ENCODE measurements at regions not wholly inside any gene's neighbourhood (a gene's known extent, or its start where the extent isn't known, plus 50 kb on each side); places are given as distances from the start of the nearest gene placed in this dataset.

DNA sequence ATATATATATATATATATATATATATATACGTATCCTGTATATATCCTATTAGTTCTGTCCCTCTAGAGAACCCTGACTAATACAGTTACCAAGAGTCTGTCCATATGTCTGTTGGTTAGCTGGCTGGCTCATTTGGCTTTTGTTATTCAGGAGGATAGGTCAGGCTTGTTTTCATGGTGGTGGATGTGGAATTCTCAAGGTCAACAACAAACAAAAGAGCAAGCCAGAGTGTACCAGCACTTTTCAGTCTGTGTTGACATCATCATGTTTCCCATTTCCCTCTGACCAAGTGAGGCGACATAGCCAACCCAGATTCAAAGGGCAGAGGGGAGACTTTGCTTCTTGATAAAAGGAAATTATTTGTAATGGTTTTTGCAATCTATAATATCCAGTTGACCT is 88.5 kb upstream of the PTCHD4 start:
- no peaks in the 10 kb centered on the region for H3F3A ChIP-seq (ENCODE audit: insufficient read depth, low read depth)
- no peak for DNase-seq
- no peaks in the 10 kb centered on the region for H3K4me1 ChIP-seq (replicated peaks; ENCODE audit: insufficient read depth)
- ChIA-PET POLR2A (ENCODE audit: unreplicated experiment) (interaction anchor here (0.6 kb wide), 1 partner anchor 31 kb away, joined by 5 read pairs; no protein-coding TSS in a partner anchor), CTCF (no interaction called here)
- no peak overlapping the region for H3K4me3 ChIP-seq
- BruUV-seq (replicated peaks) = no TSS peak
- H3K36me3 ChIP-seq (ENCODE audit: low read depth) = no peaks in the 10 kb centered on the region
- no peaks in the 10 kb centered on the region for H3K27me3 ChIP-seq (ENCODE audit: insufficient read depth, low read depth)
- no peaks in the 10 kb centered on the region for H4K20me1 ChIP-seq (ENCODE audit: insufficient read depth)
- intact Hi-C loops (cut with micrococcal nuclease; ENCODE audit: unreplicated experiment) = no loop called here
- H3K4me2 ChIP-seq = no peak overlapping the region
- no peaks in the 10 kb centered on the region; the same call in 1 of the 2 replicates for H3K9me3 ChIP-seq (ENCODE audit: insufficient read depth, low read depth)
- no peak for TF ChIP-seq EZH2 (IDR thresholded peaks at IDR 0.05; ENCODE audit: low read depth)
- TF ChIP-seq, protein P1, sequence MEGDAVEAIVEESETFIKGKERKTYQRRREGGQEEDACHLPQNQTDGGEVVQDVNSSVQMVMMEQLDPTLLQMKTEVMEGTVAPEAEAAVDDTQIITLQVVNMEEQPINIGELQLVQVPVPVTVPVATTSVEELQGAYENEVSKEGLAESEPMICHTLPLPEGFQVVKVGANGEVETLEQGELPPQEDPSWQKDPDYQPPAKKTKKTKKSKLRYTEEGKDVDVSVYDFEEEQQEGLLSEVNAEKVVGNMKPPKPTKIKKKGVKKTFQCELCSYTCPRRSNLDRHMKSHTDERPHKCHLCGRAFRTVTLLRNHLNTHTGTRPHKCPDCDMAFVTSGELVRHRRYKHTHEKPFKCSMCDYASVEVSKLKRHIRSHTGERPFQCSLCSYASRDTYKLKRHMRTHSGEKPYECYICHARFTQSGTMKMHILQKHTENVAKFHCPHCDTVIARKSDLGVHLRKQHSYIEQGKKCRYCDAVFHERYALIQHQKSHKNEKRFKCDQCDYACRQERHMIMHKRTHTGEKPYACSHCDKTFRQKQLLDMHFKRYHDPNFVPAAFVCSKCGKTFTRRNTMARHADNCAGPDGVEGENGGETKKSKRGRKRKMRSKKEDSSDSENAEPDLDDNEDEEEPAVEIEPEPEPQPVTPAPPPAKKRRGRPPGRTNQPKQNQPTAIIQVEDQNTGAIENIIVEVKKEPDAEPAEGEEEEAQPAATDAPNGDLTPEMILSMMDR (conservative IDR thresholded peaks at IDR 0.05) = no peak
- H3K27ac ChIP-seq = no peak overlapping the region
- H2AFZ ChIP-seq = no peak overlapping the region
- no peaks in the 10 kb centered on the region for H3K79me2 ChIP-seq (ENCODE audit: low read depth)
- H3K9me2 ChIP-seq (ENCODE audit: insufficient read depth) = no peaks in the 10 kb centered on the region

DNA sequence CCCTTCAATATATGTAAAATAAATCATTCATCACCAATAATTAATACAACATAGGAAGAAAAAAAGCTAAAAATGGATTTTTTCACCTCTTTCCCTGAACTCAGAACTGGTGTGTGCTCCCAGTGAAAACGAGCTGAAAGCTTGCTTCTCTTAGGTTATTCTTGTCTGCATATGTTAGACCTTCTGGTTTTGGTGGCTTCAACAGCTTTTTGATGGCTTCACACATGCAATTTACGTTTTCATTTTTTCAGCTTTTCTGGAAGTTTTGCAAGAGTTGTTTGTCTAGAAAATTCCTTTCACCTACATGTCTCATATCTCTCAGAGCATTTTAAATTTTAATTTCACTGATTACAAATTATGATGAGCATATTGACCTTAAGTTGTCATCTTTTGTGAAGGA is 86.9 kb upstream of the PTCHD4 start:
- no peaks in the 10 kb centered on the region for H3K9me2 ChIP-seq (ENCODE audit: insufficient read depth)
- ChIA-PET CTCF (no interaction called here), POLR2A (ENCODE audit: unreplicated experiment) (interaction anchor here (0.6 kb wide), 1 partner anchor 343 kb away, joined by 4 read pairs; no protein-coding TSS in a partner anchor)
- no peak for TF ChIP-seq EZH2 (IDR thresholded peaks at IDR 0.05; ENCODE audit: low read depth)
- H3K9me3 ChIP-seq (ENCODE audit: insufficient read depth, low read depth) = no peaks in the 10 kb centered on the region; the same call in 1 of the 2 replicates
- intact Hi-C loops (cut with micrococcal nuclease; ENCODE audit: unreplicated experiment) = no loop called here
- no peaks in the 10 kb centered on the region for H4K20me1 ChIP-seq (ENCODE audit: insufficient read depth)
- no peaks in the 10 kb centered on the region for H3K27me3 ChIP-seq (ENCODE audit: insufficient read depth, low read depth)
- no peak overlapping the region for H2AFZ ChIP-seq
- DNase-seq = no peak
- no peaks in the 10 kb centered on the region for H3K4me1 ChIP-seq (replicated peaks; ENCODE audit: insufficient read depth)
- no peak overlapping the region for H3K4me3 ChIP-seq
- H3F3A ChIP-seq (ENCODE audit: insufficient read depth, low read depth) = no peaks in the 10 kb centered on the region
- no peaks in the 10 kb centered on the region for H3K79me2 ChIP-seq (ENCODE audit: low read depth)
- no peak overlapping the region for H3K4me2 ChIP-seq
- H3K27ac ChIP-seq = no peak overlapping the region
- no peaks in the 10 kb centered on the region for H3K36me3 ChIP-seq (ENCODE audit: low read depth)
- BruUV-seq (replicated peaks) = no TSS peak

DNA sequence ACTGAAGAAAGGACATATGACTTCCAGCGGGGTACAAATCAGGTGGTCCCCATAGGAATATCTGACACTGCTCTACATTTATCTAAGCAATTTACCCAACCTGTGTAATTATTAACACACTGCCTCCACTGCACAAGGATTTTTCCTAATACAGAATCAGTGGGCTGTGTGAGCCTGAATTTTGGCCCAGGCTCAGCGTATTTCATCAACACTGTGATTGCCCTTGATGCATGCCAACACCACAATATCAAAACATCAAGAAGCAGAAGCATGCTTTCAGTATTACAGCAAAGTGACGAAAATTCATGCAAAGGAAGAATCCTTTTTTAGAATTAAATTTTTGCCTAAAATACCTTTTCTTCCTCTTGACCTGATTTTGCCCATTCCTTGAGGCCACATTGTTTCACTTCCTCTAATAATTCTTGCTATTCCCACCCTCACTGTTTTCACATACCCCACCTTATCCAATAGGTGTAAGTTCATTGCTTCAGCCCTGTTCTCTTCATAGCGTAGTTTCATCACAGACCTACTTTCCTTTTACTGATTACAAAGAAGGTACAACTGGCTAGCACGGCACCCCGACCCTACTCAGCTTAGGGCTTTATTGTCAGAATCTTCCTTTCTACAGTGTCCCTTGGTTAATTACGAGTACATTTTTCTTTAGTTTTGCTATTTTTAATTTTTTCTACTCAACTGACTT is 83.7 kb upstream of the PTCHD4 start:
- H3K27ac ChIP-seq = no peak overlapping the region
- no peak overlapping the region for H3K4me3 ChIP-seq
- no peaks in the 10 kb centered on the region for H4K20me1 ChIP-seq (ENCODE audit: insufficient read depth)
- H3K9me2 ChIP-seq (ENCODE audit: insufficient read depth) = no peaks in the 10 kb centered on the region
- no peaks in the 10 kb centered on the region for H3K27me3 ChIP-seq (ENCODE audit: insufficient read depth, low read depth)
- DNase-seq = no peak
- no peak for TF ChIP-seq EZH2 (IDR thresholded peaks at IDR 0.05; ENCODE audit: low read depth)
- TF ChIP-seq, protein P1 (conservative IDR thresholded peaks at IDR 0.05) = no peak
- H2AFZ ChIP-seq = no peak overlapping the region
- H3K36me3 ChIP-seq (ENCODE audit: low read depth) = no peaks in the 10 kb centered on the region
- H3K79me2 ChIP-seq (ENCODE audit: low read depth) = no peaks in the 10 kb centered on the region
- H3K4me2 ChIP-seq = no peak overlapping the region
- no peaks in the 10 kb centered on the region for H3K4me1 ChIP-seq (replicated peaks; ENCODE audit: insufficient read depth)
- intact Hi-C loops (cut with micrococcal nuclease; ENCODE audit: unreplicated experiment) = no loop called here
- ChIA-PET POLR2A (ENCODE audit: unreplicated experiment) (no interaction called here), CTCF (no interaction called here)
- BruUV-seq (replicated peaks) = no TSS peak
- no peaks in the 10 kb centered on the region for H3F3A ChIP-seq (ENCODE audit: insufficient read depth, low read depth)
- H3K9me3 ChIP-seq (ENCODE audit: insufficient read depth, low read depth) = no peaks in the 10 kb centered on the region

DNA sequence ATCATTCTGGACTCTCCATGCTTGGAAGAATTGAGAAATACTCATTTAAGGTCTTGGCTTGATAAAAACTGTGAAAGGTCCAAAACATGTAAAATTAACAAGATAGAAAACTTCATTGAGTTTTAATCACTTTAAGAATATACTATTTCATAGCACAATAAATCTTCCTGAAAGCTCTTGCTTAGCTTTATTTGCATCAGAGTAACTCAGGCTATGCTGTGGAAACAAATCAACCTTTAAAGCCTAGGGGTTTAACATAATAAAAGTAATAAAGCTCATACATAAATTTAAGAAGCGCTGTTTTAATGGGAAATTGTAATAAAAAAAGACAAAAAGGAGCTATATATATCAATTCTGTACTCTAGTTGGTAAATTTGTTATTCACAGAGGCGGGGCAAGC is 77.2 kb upstream of the PTCHD4 start:
- CTCF ChIA-PET = no interaction called here
- Histone ChIP-seq H2AFZ (no peak overlapping the region), H3K36me3 (ENCODE audit: low read depth) (no peaks in the 10 kb centered on the region), H4K20me1 (ENCODE audit: insufficient read depth) (no peaks in the 10 kb centered on the region), H3K4me1 (replicated peaks; ENCODE audit: insufficient read depth) (no peaks in the 10 kb centered on the region), H3F3A (ENCODE audit: insufficient read depth, low read depth) (no peaks in the 10 kb centered on the region), H3K9me2 (ENCODE audit: insufficient read depth) (no peaks in the 10 kb centered on the region), H3K27ac (no peak overlapping the region), H3K4me3 (no peak overlapping the region), H3K27me3 (ENCODE audit: insufficient read depth, low read depth) (no peaks in the 10 kb centered on the region), H3K79me2 (ENCODE audit: low read depth) (no peaks in the 10 kb centered on the region), H3K4me2 (no peak overlapping the region), H3K9me3 (ENCODE audit: insufficient read depth, low read depth) (no peaks in the 10 kb centered on the region)
- intact Hi-C loops (cut with micrococcal nuclease; ENCODE audit: unreplicated experiment) = no loop called here
- POLR2A ChIA-PET (ENCODE audit: unreplicated experiment) = no interaction called here
- DNase-seq = no peak
- no TSS peak for BruUV-seq (replicated peaks)
- TF ChIP-seq EZH2 (IDR thresholded peaks at IDR 0.05; ENCODE audit: low read depth) = no peak
- TF ChIP-seq, protein P1 (conservative IDR thresholded peaks at IDR 0.05) = no peak

Data from PC-9 (cell line).